Choroid plexus epithelial cell (primary cell): ENCODE measurements at regions not wholly inside any gene's neighbourhood (a gene's known extent, or its start where the extent isn't known, plus 50 kb on each side); places are given as distances from the start of the nearest gene placed in this dataset.
A peak's percentile ranks its signal among the peaks of the same experiment; 100 is the strongest.

Source experiments
- DNase-seq: peaks from one replicate; pipeline ENCODE4 v3.0.0-alpha.2; 2010; ENCODE audit warnings: low read depth
- H3K4me3 ChIP-seq: 2 replicates; pipeline ENCODE4 v1.5.1; 2011; ENCODE audit warnings: low read depth, mild to moderate bottlenecking, control low read depth, low read length, moderate library complexity
- TF ChIP-seq, protein P1 (sequence below): conservative IDR thresholded peaks from 2 replicates; pipeline ENCODE4 v1.5.1; 2011; ENCODE audit warnings: low read depth, mild to moderate bottlenecking, control low read depth, inconsistent platforms, low read length, moderate library complexity

- H3K4me3 ChIP-seq, result no peak overlapping the region
- TF ChIP-seq, protein P1, sequence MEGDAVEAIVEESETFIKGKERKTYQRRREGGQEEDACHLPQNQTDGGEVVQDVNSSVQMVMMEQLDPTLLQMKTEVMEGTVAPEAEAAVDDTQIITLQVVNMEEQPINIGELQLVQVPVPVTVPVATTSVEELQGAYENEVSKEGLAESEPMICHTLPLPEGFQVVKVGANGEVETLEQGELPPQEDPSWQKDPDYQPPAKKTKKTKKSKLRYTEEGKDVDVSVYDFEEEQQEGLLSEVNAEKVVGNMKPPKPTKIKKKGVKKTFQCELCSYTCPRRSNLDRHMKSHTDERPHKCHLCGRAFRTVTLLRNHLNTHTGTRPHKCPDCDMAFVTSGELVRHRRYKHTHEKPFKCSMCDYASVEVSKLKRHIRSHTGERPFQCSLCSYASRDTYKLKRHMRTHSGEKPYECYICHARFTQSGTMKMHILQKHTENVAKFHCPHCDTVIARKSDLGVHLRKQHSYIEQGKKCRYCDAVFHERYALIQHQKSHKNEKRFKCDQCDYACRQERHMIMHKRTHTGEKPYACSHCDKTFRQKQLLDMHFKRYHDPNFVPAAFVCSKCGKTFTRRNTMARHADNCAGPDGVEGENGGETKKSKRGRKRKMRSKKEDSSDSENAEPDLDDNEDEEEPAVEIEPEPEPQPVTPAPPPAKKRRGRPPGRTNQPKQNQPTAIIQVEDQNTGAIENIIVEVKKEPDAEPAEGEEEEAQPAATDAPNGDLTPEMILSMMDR, result no peak
- no peak for DNase-seq
Measured at GRCh38 chr3:132953683-132954082, 84.5 kb upstream of the TMEM108 start.

GRCh38 chr3:132927896-132928295 is 110.3 kb upstream of the TMEM108 start:
- TF ChIP-seq, protein P1, result no peak
- H3K4me3 ChIP-seq, result no peak overlapping the region
- no peak for DNase-seq

DNA sequence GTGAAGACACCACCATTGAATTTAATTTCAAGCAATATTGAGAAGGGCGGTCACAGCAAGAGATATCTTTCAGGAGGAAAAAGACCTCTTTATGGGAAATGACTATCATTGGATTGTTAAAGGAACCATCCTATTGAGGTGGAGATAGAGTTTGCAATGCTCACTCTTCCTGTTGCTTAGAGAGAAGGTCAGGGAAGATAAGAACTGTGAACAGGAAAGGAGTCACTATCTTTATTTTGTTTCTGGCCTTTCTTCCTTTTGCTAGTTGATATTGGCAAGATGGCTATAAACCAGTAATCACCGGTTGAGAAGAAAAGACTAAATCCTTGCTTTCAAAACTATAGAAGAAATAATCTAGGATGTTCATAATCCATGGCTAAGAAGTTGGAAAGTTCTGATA is 112.1 kb upstream of the TMEM108 start:
- no peak overlapping the region for H3K4me3 ChIP-seq
- no peak for DNase-seq
- TF ChIP-seq, protein P1, result no peak

DNA sequence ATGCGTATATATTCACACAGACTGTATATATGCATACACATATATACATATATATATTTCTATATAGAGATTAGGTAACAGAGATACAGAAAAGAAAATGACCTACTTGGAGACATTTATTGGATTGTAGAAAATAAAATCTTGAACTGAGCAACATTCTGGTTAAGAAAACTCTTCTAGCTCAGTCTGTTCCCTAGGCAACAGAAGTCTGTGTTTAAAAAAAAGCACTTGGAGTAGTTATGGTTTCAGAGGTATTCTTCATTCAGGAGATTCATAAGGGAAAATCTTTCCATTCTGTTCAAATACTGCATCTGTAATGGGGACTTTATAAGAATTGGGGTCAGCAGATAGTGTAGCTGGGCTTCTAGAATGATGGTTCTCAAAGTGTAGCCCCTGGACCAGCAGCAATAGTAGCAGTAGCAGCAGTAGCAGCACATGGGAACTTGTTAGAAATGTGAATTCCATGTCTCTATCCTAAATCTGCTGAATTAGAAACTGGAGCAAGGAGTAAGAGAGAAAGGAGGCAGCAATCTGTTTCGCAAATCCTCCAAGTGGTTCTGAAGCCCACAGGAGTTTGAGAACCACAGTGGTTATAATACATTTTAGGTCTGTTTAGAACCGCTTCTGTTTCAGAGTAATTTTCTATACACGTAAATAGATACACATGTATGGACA is 112.8 kb upstream of the TMEM108 start:
- TF ChIP-seq, protein P1, result no peak
- no peak for DNase-seq

GRCh38 chr3:132916096-132916495 is 122.1 kb upstream of the TMEM108 start:
- DNase-seq, result peak; percentile 22
- TF ChIP-seq, protein P1, result no peak
- no peak overlapping the region for H3K4me3 ChIP-seq

More for the DNA sequence above, 112.8 kb upstream of the TMEM108 start:
- H3K4me3 ChIP-seq, result no peak overlapping the region

DNA sequence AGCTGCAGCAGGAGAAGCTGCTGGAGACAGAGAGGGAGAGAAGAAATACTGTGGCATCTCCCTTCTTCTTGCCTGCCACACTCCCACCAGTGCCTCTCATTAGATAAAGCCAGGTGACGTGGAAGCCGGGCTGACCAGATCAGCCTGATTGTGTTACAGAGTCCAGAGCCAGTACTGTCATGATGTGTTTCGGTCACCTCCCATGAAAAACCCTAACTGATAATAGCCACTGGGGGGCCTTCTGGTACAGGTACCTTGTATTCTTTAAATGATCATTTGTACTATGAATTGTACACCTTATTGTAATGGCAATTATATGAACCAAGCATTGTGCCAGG is 125.8 kb upstream of the TMEM108 start:
- no peak overlapping the region for H3K4me3 ChIP-seq
- TF ChIP-seq, protein P1, result no peak
- no peak for DNase-seq

DNA sequence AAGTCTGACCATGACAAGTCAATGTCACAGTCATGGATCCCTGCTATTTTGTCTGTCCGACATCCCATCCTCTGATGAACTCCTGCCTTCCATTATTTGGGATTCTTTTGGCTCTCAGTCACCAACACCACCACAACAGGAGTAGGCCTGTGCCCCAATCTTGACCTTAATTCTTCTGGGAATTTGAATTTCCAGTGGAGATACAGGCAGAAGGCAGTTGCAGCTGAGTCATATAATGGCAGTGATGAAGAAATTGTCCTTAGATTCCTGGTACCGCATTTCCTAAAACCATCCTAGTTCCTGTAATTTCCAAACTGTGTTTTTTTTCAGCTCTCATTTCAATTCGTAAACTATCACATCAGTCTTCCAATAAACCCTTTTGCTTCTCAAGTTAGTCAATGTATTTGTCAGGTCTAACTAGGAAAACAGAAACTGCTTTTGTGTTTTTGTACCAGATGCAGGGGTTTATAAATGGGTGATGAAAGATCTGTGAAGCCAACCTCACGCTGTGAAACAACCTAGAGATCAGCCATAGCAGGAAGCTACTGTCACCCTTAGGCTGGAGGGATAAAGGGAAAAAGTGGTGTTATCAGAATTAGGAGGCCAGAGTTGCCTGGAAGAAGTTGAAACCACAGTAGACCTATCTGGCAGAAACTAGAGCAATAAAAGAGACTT is 126.3 kb upstream of the TMEM108 start:
- no peak overlapping the region for H3K4me3 ChIP-seq
- DNase-seq, result peak; percentile 31
- TF ChIP-seq, protein P1, result no peak
